ENCODE measurements at regions not wholly inside any gene's neighbourhood (a gene's known extent, or its start where the extent isn't known, plus 50 kb on each side); places are given as distances from the start of the nearest gene placed in this dataset.

DNA sequence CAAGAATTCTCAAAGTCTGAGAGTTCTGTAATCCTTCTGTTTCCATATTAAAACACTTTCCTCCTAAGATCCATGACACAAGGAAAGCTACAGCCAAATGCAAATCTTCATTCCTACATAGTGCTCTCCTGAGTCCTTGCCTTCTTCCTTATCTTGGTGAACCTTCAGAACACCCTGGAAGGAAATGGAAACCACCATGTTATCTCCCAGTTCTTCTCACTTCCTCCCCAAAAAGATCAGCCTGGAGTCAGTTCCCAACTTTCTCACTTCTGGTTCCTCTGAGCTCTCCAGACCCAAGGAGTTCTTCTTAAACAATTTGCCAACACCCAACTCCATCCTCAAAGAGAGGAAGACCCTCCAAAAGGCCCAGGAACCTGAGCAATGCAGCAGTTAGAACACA lies 193.3 kb upstream of the CCN2 start:
- H3K27ac Mint-ChIP-seq = no peak overlapping the region
- CTCF ChIA-PET = no interaction called here

GRCh38 chr6:132143258-132143657 lies 192.1 kb upstream of the CCN2 start:
- CTCF ChIA-PET = no interaction called here
- no peak for ATAC-seq

More for the DNA sequence above, 193.3 kb upstream of the CCN2 start:
- Mint-ChIP-seq H3K27me3 (no peaks in the 10 kb centered on the region), H3K4me1 (no peaks in the 10 kb centered on the region), H3K4me3 (no peak overlapping the region), H3K36me3 (no peaks in the 10 kb centered on the region), H3K9me3 (ENCODE audit: low read depth) (no peaks in the 10 kb centered on the region)
- ATAC-seq = no peak
- DNase-seq = no peak

GRCh38 chr6:132142768-132143167 lies 191.6 kb upstream of the CCN2 start:
- Mint-ChIP-seq H3K36me3 (no peaks in the 10 kb centered on the region), H3K4me1 (no peaks in the 10 kb centered on the region), H3K27me3 (no peaks in the 10 kb centered on the region), H3K4me3 (no peak overlapping the region), H3K9me3 (ENCODE audit: low read depth) (no peaks in the 10 kb centered on the region), H3K27ac (no peak overlapping the region)
- DNase-seq (no peak), ATAC-seq (no peak)
- CTCF ChIA-PET = no interaction called here

More at GRCh38 chr6:132143258-132143657, 192.1 kb upstream of the CCN2 start:
- H3K4me1 Mint-ChIP-seq = no peaks in the 10 kb centered on the region
- no peak overlapping the region for H3K4me3 Mint-ChIP-seq
- H3K27ac Mint-ChIP-seq = no peak overlapping the region
- H3K36me3 Mint-ChIP-seq = no peaks in the 10 kb centered on the region
- H3K27me3 Mint-ChIP-seq = no peaks in the 10 kb centered on the region
- no peak for DNase-seq
- no peaks in the 10 kb centered on the region for H3K9me3 Mint-ChIP-seq (ENCODE audit: low read depth)

DNA sequence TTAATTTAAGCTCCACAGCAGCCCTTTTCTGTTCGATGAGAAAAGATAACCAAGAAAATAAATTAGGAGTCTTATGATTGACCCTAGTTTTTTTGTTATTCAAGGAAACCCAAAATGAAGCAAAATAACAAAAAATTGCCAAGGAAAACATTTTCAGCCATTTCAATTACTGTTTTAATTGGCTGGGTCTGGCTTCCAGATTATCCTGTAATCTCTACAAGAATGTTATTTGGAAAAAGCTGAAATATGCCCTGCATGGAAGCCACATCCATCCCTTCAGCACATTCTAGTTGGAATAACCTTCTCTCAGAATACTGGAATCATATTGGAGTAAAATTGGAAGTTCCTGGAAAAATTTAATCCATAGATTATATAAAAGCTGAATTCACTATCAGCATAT lies 191.1 kb upstream of the CCN2 start:
- ATAC-seq = no peak
- Mint-ChIP-seq H3K36me3 (no peaks in the 10 kb centered on the region), H3K27me3 (no peaks in the 10 kb centered on the region), H3K9me3 (ENCODE audit: low read depth) (no peaks in the 10 kb centered on the region), H3K27ac (no peak overlapping the region), H3K4me1 (no peaks in the 10 kb centered on the region), H3K4me3 (no peak overlapping the region)
- DNase-seq = no peak
- CTCF ChIA-PET = no interaction called here

DNA sequence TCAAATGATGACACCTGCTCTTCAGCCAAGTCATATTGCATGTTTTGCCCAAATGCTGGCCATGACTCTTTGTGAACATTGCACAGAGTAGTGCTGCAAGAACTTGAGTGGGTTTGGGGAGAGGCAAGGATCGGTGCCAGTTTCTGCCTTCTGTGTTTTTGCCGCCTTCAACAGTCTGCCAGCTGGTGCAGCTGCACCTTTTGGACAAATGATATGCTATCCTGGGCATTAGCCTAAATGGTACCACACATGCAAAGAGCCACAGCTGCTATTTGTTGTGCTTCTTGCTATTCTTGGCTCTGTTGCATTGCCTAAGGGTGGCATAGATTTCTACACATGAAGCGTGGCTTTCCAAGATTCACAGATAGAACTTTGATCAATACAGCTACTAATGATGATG lies 189.0 kb upstream of the CCN2 start:
- DNase-seq (no peak), ATAC-seq (no peak)
- CTCF ChIA-PET = no interaction called here
- H3K36me3 Mint-ChIP-seq = no peaks in the 10 kb centered on the region
- no peaks in the 10 kb centered on the region for H3K9me3 Mint-ChIP-seq (ENCODE audit: low read depth)
- no peak overlapping the region for H3K4me3 Mint-ChIP-seq
- no peaks in the 10 kb centered on the region for H3K4me1 Mint-ChIP-seq
- no peaks in the 10 kb centered on the region for H3K27me3 Mint-ChIP-seq
- no peak overlapping the region for H3K27ac Mint-ChIP-seq

GRCh38 chr6:132139611-132140010 lies 188.4 kb upstream of the CCN2 start:
- no peak for ATAC-seq
- no peaks in the 10 kb centered on the region for H3K4me1 Mint-ChIP-seq
- H3K4me3 Mint-ChIP-seq = no peak overlapping the region
- no peak for DNase-seq
- no peaks in the 10 kb centered on the region for H3K36me3 Mint-ChIP-seq
- CTCF ChIA-PET = no interaction called here
- H3K9me3 Mint-ChIP-seq (ENCODE audit: low read depth) = no peaks in the 10 kb centered on the region
- H3K27me3 Mint-ChIP-seq = no peaks in the 10 kb centered on the region
- H3K27ac Mint-ChIP-seq = no peak overlapping the region

DNA sequence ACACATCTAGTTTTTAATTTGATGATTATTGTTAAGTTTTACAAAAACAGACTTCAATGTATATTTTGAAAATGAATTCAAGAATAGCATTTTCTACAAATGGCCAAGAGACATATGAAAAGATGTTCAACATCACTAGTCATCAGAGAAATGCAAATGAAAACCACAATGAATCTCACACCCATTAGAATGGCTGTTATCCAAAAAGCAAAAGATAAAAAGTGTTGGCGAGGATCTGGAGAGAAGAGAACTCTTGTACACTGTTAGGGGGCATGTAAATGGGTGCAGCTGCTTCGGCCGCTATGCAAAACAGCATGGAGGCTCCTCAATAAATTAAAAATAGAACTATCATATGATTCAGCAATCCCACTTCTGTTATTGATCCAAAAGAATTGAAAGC lies 185.8 kb upstream of the CCN2 start:
- Mint-ChIP-seq H3K9me3 (ENCODE audit: low read depth) (no peaks in the 10 kb centered on the region), H3K4me1 (no peaks in the 10 kb centered on the region), H3K4me3 (no peak overlapping the region), H3K27ac (no peak overlapping the region), H3K36me3 (no peaks in the 10 kb centered on the region), H3K27me3 (no peaks in the 10 kb centered on the region)
- CTCF ChIA-PET = no interaction called here
- ATAC-seq (no peak), DNase-seq (no peak)

DNA sequence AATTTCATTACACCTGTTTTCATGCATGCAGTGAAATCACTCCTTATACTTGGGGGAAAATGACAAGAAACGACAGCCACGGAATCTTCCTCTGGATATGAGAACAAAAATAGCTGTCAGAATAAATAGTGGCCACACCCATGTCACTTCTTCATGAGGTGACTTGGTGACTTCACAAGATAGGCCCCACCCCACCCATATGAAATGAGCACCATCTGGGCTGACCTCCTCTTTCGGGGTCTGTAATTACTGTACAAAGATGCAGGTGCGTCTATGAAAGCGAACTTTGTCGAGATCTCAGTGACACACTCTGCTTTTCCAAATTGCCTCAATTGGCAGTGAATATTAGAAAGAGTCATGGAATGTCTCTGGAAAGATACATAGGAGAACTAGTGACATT lies 184.2 kb upstream of the CCN2 start:
- Mint-ChIP-seq H3K27ac (no peak overlapping the region), H3K27me3 (peaks cover 6% of the 10 kb centered on the region), H3K4me3 (no peak overlapping the region), H3K9me3 (ENCODE audit: low read depth) (no peaks in the 10 kb centered on the region), H3K4me1 (no peaks in the 10 kb centered on the region), H3K36me3 (no peaks in the 10 kb centered on the region)
- DNase-seq (no peak), ATAC-seq (no peak)
- CTCF ChIA-PET = no interaction called here

DNA sequence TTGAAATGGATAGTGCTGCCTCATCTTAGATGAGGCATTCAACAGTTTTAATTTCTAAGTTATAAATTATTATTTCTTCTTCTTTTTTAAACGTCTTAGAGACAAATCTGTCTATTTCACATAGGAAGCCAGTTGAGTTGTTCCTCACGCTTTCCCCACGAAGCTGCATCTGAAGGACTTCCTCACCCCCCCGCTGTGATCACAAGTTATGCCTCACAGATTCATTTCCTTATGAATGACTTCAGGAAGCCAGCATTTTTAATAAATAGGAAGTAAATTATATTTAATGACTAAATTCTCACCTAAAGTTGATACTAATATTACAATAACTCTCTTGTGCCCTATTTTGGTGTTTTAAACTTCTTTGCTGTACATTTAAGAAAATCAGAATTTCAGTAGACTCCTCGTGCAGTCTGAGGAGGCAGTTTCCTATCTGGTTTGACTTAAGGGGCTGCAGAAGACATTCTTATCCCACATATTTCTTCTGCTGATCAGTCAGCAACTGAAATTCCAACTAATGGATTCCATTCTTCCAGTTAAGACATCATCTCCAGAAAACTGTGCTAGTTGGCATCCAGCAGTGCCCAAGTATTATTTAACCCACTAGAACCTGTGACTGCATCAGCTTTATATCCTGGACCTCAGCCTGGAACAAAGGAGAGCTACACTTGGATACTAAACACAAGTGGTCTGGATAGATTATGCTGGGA lies 182.7 kb upstream of the CCN2 start:
- Mint-ChIP-seq H3K4me3 (no peak overlapping the region), H3K36me3 (no peaks in the 10 kb centered on the region), H3K9me3 (ENCODE audit: low read depth) (no peaks in the 10 kb centered on the region), H3K27me3 (peaks cover 6% of the 10 kb centered on the region), H3K4me1 (no peaks in the 10 kb centered on the region), H3K27ac (no peak overlapping the region)
- DNase-seq (no peak), ATAC-seq (no peak)
- CTCF ChIA-PET = no interaction called here

GRCh38 chr6:132132924-132133639 lies 181.9 kb upstream of the CCN2 start:
- H3K4me1 Mint-ChIP-seq = no peaks in the 10 kb centered on the region
- no peaks in the 10 kb centered on the region for H3K36me3 Mint-ChIP-seq
- H3K9me3 Mint-ChIP-seq (ENCODE audit: low read depth) = no peaks in the 10 kb centered on the region
- CTCF ChIA-PET = no interaction called here
- DNase-seq (no peak), ATAC-seq (no peak)
- peaks cover 6% of the 10 kb centered on the region for H3K27me3 Mint-ChIP-seq
- no peak overlapping the region for H3K4me3 Mint-ChIP-seq
- H3K27ac Mint-ChIP-seq = no peak overlapping the region

DNA sequence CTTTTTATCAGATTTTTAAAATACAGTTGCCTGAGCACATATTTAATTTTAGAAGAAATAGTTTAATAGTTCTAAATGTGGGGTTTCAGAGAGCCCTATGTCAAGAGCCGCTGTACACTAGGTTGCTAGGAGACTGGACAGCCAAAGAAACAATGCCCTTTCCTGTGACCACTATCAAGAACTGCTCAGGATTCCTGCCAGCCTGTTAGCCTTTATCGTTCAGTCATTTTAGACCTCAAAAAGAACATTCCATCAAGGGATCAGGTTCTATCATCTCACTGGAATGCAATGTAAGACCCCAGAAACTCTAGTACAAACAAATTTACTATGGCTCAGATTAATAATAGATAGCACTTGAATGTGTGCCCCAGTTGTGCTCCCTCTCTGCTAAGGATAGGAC lies 181.2 kb upstream of the CCN2 start:
- CTCF ChIA-PET = no interaction called here
- no peak overlapping the region for H3K4me3 Mint-ChIP-seq
- H3K27me3 Mint-ChIP-seq = peaks cover 6% of the 10 kb centered on the region

GRCh38 chr6:132131758-132132157 lies 180.6 kb upstream of the CCN2 start:
- no peak overlapping the region for H3K4me3 Mint-ChIP-seq
- H3K27ac Mint-ChIP-seq = no peak overlapping the region
- H3K27me3 Mint-ChIP-seq = peaks cover 6% of the 10 kb centered on the region
- no peaks in the 10 kb centered on the region for H3K9me3 Mint-ChIP-seq (ENCODE audit: low read depth)
- DNase-seq (no peak), ATAC-seq (no peak)
- CTCF ChIA-PET = no interaction called here
- H3K36me3 Mint-ChIP-seq = no peaks in the 10 kb centered on the region
- no peaks in the 10 kb centered on the region for H3K4me1 Mint-ChIP-seq

More for the DNA sequence above, 181.2 kb upstream of the CCN2 start:
- Mint-ChIP-seq H3K9me3 (ENCODE audit: low read depth) (no peaks in the 10 kb centered on the region), H3K36me3 (no peaks in the 10 kb centered on the region), H3K27ac (no peak overlapping the region), H3K4me1 (no peaks in the 10 kb centered on the region)
- DNase-seq (no peak), ATAC-seq (no peak)

GRCh38 chr6:132131351-132131750 lies 180.2 kb upstream of the CCN2 start:
- no peak for ATAC-seq

DNA sequence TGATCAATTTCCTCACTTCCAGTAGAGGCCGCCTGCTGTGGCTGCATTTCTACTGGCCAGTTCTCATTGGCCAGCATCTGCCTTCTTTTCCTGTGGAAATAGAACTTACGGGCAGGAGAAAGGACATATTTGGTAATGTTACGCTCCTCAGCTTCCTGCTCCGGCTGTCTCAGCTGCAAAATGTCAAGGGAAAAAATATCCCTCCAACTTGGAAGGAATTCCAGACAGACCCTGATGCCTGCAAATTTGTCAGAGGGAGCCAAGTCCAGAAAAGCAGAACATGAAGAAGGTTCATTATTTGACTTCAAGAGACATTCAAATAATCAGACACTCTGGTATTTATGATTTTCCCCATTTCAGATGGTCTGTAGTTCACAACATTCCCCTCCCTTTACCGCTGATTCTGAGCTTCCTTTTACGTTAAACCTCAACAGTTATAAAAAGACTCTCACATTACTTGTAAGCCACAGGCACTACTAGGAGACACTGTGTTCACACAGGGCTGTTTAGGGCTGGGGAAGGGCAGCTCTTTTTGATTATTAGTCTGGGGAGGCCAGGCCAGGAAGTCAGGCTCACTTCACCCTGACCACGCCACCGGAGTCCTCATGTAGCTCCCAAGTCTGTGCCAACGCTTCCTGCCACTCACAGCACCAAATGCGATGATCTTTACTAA lies 179.6 kb upstream of the CCN2 start:
- H3K4me1 Mint-ChIP-seq = no peaks in the 10 kb centered on the region
- ATAC-seq = no peak
- H3K36me3 Mint-ChIP-seq = no peaks in the 10 kb centered on the region
- DNase-seq = no peak
- CTCF ChIA-PET = no interaction called here
- H3K27me3 Mint-ChIP-seq = peaks cover 6% of the 10 kb centered on the region
- no peak overlapping the region for H3K4me3 Mint-ChIP-seq
- H3K9me3 Mint-ChIP-seq (ENCODE audit: low read depth) = no peaks in the 10 kb centered on the region
- no peak overlapping the region for H3K27ac Mint-ChIP-seq

More at GRCh38 chr6:132131351-132131750, 180.2 kb upstream of the CCN2 start:
- no peaks in the 10 kb centered on the region for H3K4me1 Mint-ChIP-seq
- H3K36me3 Mint-ChIP-seq = no peaks in the 10 kb centered on the region
- DNase-seq = no peak
- CTCF ChIA-PET = no interaction called here
- no peak overlapping the region for H3K27ac Mint-ChIP-seq
- H3K9me3 Mint-ChIP-seq (ENCODE audit: low read depth) = no peaks in the 10 kb centered on the region
- no peak overlapping the region for H3K4me3 Mint-ChIP-seq
- H3K27me3 Mint-ChIP-seq = peaks cover 6% of the 10 kb centered on the region
